ENCODE measurements at regions not wholly inside any gene's neighbourhood (a gene's known extent, or its start where the extent isn't known, plus 50 kb on each side); places are given as distances from the start of the nearest gene placed in this dataset.

- WGBS (ENCODE audit: missing lambda C conversion rate), result 43% methylated on average over 3 of the region's 3 CpGs
- Histone ChIP-seq H3K4me1 (no peaks in the 10 kb centered on the region), H3K9me3 (no peaks in the 10 kb centered on the region), H3K4me3 (no peak overlapping the region), H3K27ac (no peak overlapping the region), H3K4me2 (no peak overlapping the region)
- ChIA-PET POLR2A (no interaction called here), CTCF (no interaction called here)
- DNase-seq (ENCODE audit: low read depth in 1 of 2, low spot score in 1 of 2) (no peak), FAIRE-seq (no peak), ATAC-seq (no peak)
- no peak for TF ChIP-seq HOXB5 (CRISPR knock-in tag; IDR thresholded peaks at IDR 0.05)
- TF ChIP-seq CHD2 (IDR thresholded peaks at IDR 0.05; ENCODE audit: low read length, partially characterized antibody), result no peak
- no peak for TF ChIP-seq USF2 (IDR thresholded peaks at IDR 0.05)
- TF ChIP-seq MAZ (IDR thresholded peaks at IDR 0.05; ENCODE audit: borderline replicate concordance, low read depth, low read length), result no peak
- no peak for TF ChIP-seq CHD4 (IDR thresholded peaks at IDR 0.05; ENCODE audit: borderline replicate concordance)
- TF ChIP-seq REST (IDR thresholded peaks at IDR 0.05), result no peak
- TF ChIP-seq KDM1A (IDR thresholded peaks at IDR 0.05; ENCODE audit: low read depth), result no peak
- no peak for TF ChIP-seq POLR2A (IDR thresholded peaks at IDR 0.05; ENCODE audit: low read length)
- no peak for TF ChIP-seq ATOH8 (CRISPR knock-in tag; IDR thresholded peaks at IDR 0.05; ENCODE audit: low read depth)
- TF ChIP-seq ELK1 (IDR thresholded peaks at IDR 0.05; ENCODE audit: low read depth, low read length), result no peak
- no peak for TF ChIP-seq FOSL2 (IDR thresholded peaks at IDR 0.05)
- no peak for TF ChIP-seq FOSL2 (CRISPR knock-in tag; IDR thresholded peaks at IDR 0.05)
- no peak for TF ChIP-seq HEYL (CRISPR knock-in tag; IDR thresholded peaks at IDR 0.05)
- TF ChIP-seq NFE2L2 (conservative IDR thresholded peaks at IDR 0.05; ENCODE audit: low read length), result no peak
- no peak for TF ChIP-seq MYC (IDR thresholded peaks at IDR 0.05; ENCODE audit: borderline replicate concordance, low read length)
- no peak for TF ChIP-seq SREBF2 (IDR thresholded peaks at IDR 0.05)
- no peak for TF ChIP-seq HOXA7 (CRISPR knock-in tag; IDR thresholded peaks at IDR 0.05)
- no peak for TF ChIP-seq PBX3 (IDR thresholded peaks at IDR 0.05)
- TF ChIP-seq HMGXB4 (CRISPR knock-in tag; IDR thresholded peaks at IDR 0.05; ENCODE audit: borderline replicate concordance), result no peak
These were observed 465.9 kb downstream of the PLA2G4A start for GRCh38 chr1:187294421-187295201.

Measured in A549 (cell line).